SK-N-SH (cell line): ENCODE measurements at regions not wholly inside any gene's neighbourhood (a gene's known extent, or its start where the extent isn't known, plus 50 kb on each side); places are given as distances from the start of the nearest gene placed in this dataset.

Experiments
- CTCF ChIA-PET: fragments of 300-600, 350-600 bp; formaldehyde crosslinking; extraction: SDS; loops from one replicate; lab custom pipeline; 2021; lab: Yijun Ruan, JAX
- POLR2A ChIA-PET: fragments of 350-600 bp; sonication (Branson Sonifier 250); formaldehyde crosslinking; extraction: SDS; loops from one replicate; lab custom pipeline; 2020; ENCODE audit warnings: antibody characterized with exemption, inconsistent platforms; lab: Yijun Ruan, JAX
- DNase-seq: peaks from one replicate; pipeline ENCODE4 v3.0.0; 2012
- H2AFZ ChIP-seq: fragments of 200-600 bp; sonication (generic); 2 replicates; pipeline ENCODE4 v1.8.1; 2016; ENCODE audit warnings: antibody characterized with exemption, mild to moderate bottlenecking, low read depth
- H3F3A ChIP-seq: fragments of 200-600 bp; sonication (generic); replicated peaks from 2 replicates; pipeline ENCODE3; 2016; ENCODE audit warnings: antibody characterized with exemption, mild to moderate bottlenecking; ENCODE audit not compliant: insufficient read depth
- H3K27ac ChIP-seq, 2 experiments: fragments of 200-500 bp in 1 of 2; fragments of 200-600 bp in 1 of 2; sonication (Bioruptor generic) in 1 of 2; sonication (generic), shearing (Covaris generic) in 1 of 2; 2 replicates each; pipeline versions ENCODE4 v1.5.1 to v1.6.1; 2014 to 2016; ENCODE audit warnings: low read depth in 2 of 2, inconsistent platforms in 1 of 2, low read length in 1 of 2, mild to moderate bottlenecking in 1 of 2, mixed read lengths in 1 of 2
- H3K27me3 ChIP-seq: fragments of 200-600 bp; sonication (generic), shearing (Covaris generic); 2 replicates; pipeline ENCODE4 v1.6.1; 2016; ENCODE audit warnings: mixed run types; ENCODE audit not compliant: insufficient read depth
- H3K36me3 ChIP-seq, 2 experiments: fragments of 200-500 bp in 1 of 2; fragments of 200-600 bp in 1 of 2; sonication (Bioruptor generic) in 1 of 2; sonication (generic) in 1 of 2; replicated peaks in 1 of 2; 2 replicates each; pipeline versions ENCODE3 to v1.5.1; 2014 to 2016; ENCODE audit warnings: low read length in 1 of 2, mild to moderate bottlenecking in 1 of 2; ENCODE audit not compliant: insufficient read depth in 2 of 2, control insufficient read depth in 1 of 2
- H3K4me1 ChIP-seq, 2 experiments: fragments of 200-500 bp in 1 of 2; fragments of 200-600 bp in 1 of 2; sonication (Bioruptor generic) in 1 of 2; sonication (generic), shearing (Covaris generic) in 1 of 2; 2 replicates each; pipeline versions ENCODE4 v1.5.1 to v1.6.1; 2014 to 2016; ENCODE audit warnings: low read depth in 1 of 2, low read length in 1 of 2, mixed run types in 1 of 2; ENCODE audit not compliant: insufficient read depth in 2 of 2, control insufficient read depth in 1 of 2
- H3K4me2 ChIP-seq: fragments of 200-600 bp; sonication (generic), shearing (Covaris generic); 2 replicates; pipeline ENCODE4 v1.6.1; 2017; ENCODE audit warnings: mixed run types
- H3K4me3 ChIP-seq, 2 experiments: fragments of 200-500 bp in 1 of 2; fragments of 200-600 bp in 1 of 2; sonication (Bioruptor generic) in 1 of 2; sonication (generic), shearing (Covaris generic) in 1 of 2; 2 replicates each; pipeline versions ENCODE4 v1.5.1 to v1.8.1; 2014 to 2016; ENCODE audit warnings: low read depth in 2 of 2, inconsistent platforms in 1 of 2, low read length in 1 of 2, mild to moderate bottlenecking in 1 of 2, mixed read lengths in 1 of 2, moderate library complexity in 1 of 2
- H3K79me2 ChIP-seq: fragments of 200-600 bp; sonication (generic); 2 replicates; pipeline ENCODE4 v1.8.1; 2017; ENCODE audit warnings: mild to moderate bottlenecking; ENCODE audit not compliant: insufficient read depth
- H3K9ac ChIP-seq: fragments of 200-600 bp; sonication (generic); 2 replicates; pipeline ENCODE4 v1.6.1; 2017; ENCODE audit warnings: mixed run types
- H3K9me2 ChIP-seq: fragments of 200-600 bp; sonication (generic); 2 replicates; pipeline ENCODE4 v1.6.1; 2017; ENCODE audit warnings: mixed run types
- H3K9me3 ChIP-seq: fragments of 200-600 bp; sonication (generic); 2 replicates; pipeline ENCODE4 v1.6.1; 2017; ENCODE audit warnings: mixed run types, mild to moderate bottlenecking, moderate library complexity
- H4K20me1 ChIP-seq: fragments of 200-600 bp; sonication (generic); 2 replicates; pipeline ENCODE4 v1.6.1; 2017; ENCODE audit warnings: mild to moderate bottlenecking, mixed run types; ENCODE audit not compliant: insufficient read depth
- FOXJ3 ChIP-seq: sonication (generic); formaldehyde crosslinking; IDR thresholded peaks from 2 replicates; pipeline ENCODE4 v1.5.1; 2020; ENCODE audit warnings: mild to moderate bottlenecking, missing genetic modification reagents
- GABPA ChIP-seq: IDR thresholded peaks from 2 replicates; pipeline ENCODE4 v1.4.0; 2012; ENCODE audit warnings: low read depth, mild to moderate bottlenecking
- GATA2 ChIP-seq: sonication (generic); formaldehyde crosslinking; IDR thresholded peaks from 2 replicates; pipeline ENCODE4 v1.5.0; 2020; ENCODE audit warnings: mild to moderate bottlenecking, missing genetic modification reagents
- MEF2A ChIP-seq: IDR thresholded peaks from 2 replicates; pipeline ENCODE4 v1.4.0; 2012; ENCODE audit warnings: low read depth, borderline replicate concordance
- NFIC ChIP-seq: IDR thresholded peaks from 2 replicates; pipeline ENCODE4 v1.4.0; 2012; ENCODE audit warnings: borderline replicate concordance
- POLR2AphosphoS5 ChIP-seq: IDR thresholded peaks from 2 replicates; pipeline ENCODE4 v1.6.1; 2012; ENCODE audit warnings: low read depth, low read length
- SMC3 ChIP-seq: IDR thresholded peaks from 2 replicates; pipeline ENCODE4 v1.6.1; 2012; ENCODE audit warnings: low read depth, low read length, improper control_type of control experiment
- TAF1 ChIP-seq: IDR thresholded peaks from 2 replicates; pipeline ENCODE4 v1.6.1; 2012; ENCODE audit warnings: low read depth, mild to moderate bottlenecking, low read length, moderate library complexity, borderline replicate concordance
- TEAD4 ChIP-seq: IDR thresholded peaks from 2 replicates; pipeline ENCODE4 v1.4.0; 2012; ENCODE audit warnings: mild to moderate bottlenecking, borderline replicate concordance; ENCODE audit not compliant: insufficient read depth
- WGBS: methylation state at CpG from one replicate; pipeline ENCODE4 v1.1.6; 2017; ENCODE audit warnings: low lambda C conversion rate; 5-methylcytosine and 5-hydroxymethylcytosine counted together
- TF ChIP-seq, protein P1 (sequence below): IDR thresholded peaks from 2 replicates; pipeline ENCODE4 v1.4.0; 2012; ENCODE audit warnings: low read depth, borderline replicate concordance
- TF ChIP-seq, protein P2 (sequence below): fragments of 150-350 bp; IDR thresholded peaks from 2 replicates; pipeline ENCODE4 v1.6.1; 2016; ENCODE audit warnings: mild to moderate bottlenecking, low read depth, low read length
- TF ChIP-seq, protein P3 (sequence below): IDR thresholded peaks from 2 replicates; pipeline ENCODE4 v1.4.0; 2012; ENCODE audit warnings: low read depth, borderline replicate concordance
- TF ChIP-seq, protein P4 (sequence below): IDR thresholded peaks from 2 replicates; pipeline ENCODE4 v1.6.1; 2012; ENCODE audit warnings: mild to moderate bottlenecking, low read depth, low read length, moderate library complexity

DNA sequence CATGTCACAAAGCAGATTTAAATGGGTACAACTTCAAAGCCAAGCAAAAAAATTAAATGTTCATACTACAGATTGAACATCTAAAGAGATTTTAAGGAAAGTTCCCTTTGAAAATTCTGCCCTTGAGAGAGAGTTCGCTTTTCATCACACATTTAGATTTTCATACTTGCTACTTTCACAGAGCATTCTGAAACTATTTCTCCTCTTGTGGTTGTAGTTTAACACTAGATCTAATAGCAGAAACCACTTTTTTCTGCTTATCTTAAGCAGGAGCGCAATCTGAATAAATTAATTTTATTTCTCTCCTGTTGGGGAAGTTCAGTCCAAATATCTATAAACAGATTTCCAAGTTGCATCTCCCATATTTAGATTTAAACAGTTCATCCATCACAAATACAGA, 173.3 kb upstream of the RASA1 start:
- no peaks in the 10 kb centered on the region for H3K9me3 ChIP-seq
- no peaks in the 10 kb centered on the region for H3K27me3 ChIP-seq
- no peaks in the 10 kb centered on the region for H3K36me3 ChIP-seq
- H3K4me3 ChIP-seq, result no peak overlapping the region
- no peak overlapping the region for H3K27ac ChIP-seq
- H3K4me2 ChIP-seq, result no peak overlapping the region
- POLR2A ChIA-PET, result no interaction called here
- H3K9me2 ChIP-seq, result 0 out of 2 replicates have a peak, but pooled peaks cover 3% of the 10 kb centered on the region
- peaks cover 0 to 4% of the 10 kb centered on the region in 2 experiments; a peak in 1 of 4 replicates for H3K4me1 ChIP-seq
- no peak overlapping the region for H3K9ac ChIP-seq
- H2AFZ ChIP-seq, result no peak overlapping the region
- no peaks in the 10 kb centered on the region for H3F3A ChIP-seq
- no peak for TF ChIP-seq NFIC
- TF ChIP-seq, protein P1, sequence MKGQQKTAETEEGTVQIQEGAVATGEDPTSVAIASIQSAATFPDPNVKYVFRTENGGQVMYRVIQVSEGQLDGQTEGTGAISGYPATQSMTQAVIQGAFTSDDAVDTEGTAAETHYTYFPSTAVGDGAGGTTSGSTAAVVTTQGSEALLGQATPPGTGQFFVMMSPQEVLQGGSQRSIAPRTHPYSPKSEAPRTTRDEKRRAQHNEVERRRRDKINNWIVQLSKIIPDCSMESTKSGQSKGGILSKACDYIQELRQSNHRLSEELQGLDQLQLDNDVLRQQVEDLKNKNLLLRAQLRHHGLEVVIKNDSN, result no peak
- no peak for TF ChIP-seq FOXJ3 (CRISPR knock-in tag)
- TF ChIP-seq TEAD4, result no peak
- TF ChIP-seq, protein P2, sequence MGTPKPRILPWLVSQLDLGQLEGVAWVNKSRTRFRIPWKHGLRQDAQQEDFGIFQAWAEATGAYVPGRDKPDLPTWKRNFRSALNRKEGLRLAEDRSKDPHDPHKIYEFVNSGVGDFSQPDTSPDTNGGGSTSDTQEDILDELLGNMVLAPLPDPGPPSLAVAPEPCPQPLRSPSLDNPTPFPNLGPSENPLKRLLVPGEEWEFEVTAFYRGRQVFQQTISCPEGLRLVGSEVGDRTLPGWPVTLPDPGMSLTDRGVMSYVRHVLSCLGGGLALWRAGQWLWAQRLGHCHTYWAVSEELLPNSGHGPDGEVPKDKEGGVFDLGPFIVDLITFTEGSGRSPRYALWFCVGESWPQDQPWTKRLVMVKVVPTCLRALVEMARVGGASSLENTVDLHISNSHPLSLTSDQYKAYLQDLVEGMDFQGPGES, result no peak
- no peak for TF ChIP-seq TAF1
- no peak for TF ChIP-seq GATA2 (CRISPR knock-in tag)
- no peak for TF ChIP-seq POLR2AphosphoS5
- TF ChIP-seq SMC3, result no peak
- no peak for TF ChIP-seq MEF2A
- TF ChIP-seq, protein P3, sequence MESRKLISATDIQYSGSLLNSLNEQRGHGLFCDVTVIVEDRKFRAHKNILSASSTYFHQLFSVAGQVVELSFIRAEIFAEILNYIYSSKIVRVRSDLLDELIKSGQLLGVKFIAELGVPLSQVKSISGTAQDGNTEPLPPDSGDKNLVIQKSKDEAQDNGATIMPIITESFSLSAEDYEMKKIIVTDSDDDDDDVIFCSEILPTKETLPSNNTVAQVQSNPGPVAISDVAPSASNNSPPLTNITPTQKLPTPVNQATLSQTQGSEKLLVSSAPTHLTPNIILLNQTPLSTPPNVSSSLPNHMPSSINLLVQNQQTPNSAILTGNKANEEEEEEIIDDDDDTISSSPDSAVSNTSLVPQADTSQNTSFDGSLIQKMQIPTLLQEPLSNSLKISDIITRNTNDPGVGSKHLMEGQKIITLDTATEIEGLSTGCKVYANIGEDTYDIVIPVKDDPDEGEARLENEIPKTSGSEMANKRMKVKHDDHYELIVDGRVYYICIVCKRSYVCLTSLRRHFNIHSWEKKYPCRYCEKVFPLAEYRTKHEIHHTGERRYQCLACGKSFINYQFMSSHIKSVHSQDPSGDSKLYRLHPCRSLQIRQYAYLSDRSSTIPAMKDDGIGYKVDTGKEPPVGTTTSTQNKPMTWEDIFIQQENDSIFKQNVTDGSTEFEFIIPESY, result no peak
- TF ChIP-seq, all 33 proteins: peak for 0
- CTCF ChIA-PET, result no interaction called here
- no peaks in the 10 kb centered on the region for H4K20me1 ChIP-seq
- DNase-seq, result no peak
- no peaks in the 10 kb centered on the region for H3K79me2 ChIP-seq
- WGBS, result 82% methylated on average over 2 of the region's 2 CpGs

DNA sequence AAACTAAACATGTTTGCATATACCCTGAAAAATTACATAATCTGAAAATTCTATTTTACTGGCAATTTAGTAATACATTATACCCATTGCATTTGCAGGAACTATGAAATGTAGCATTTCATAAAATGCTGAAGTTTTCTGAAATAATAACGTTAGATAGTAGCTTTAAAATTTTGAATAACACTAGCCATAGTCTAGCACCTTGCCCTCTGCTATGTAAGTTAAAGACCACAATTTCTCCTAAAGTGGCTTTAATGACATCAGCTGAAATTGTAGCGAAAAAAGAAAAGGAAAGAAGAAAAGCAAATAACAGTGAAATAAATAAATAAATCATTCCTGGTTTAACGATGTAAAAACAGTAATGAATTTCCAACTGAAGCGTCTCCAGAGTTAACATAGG, 172.8 kb upstream of the RASA1 start:
- no peak overlapping the region for H3K4me3 ChIP-seq
- H4K20me1 ChIP-seq, result no peaks in the 10 kb centered on the region
- CTCF ChIA-PET, result no interaction called here
- no peaks in the 10 kb centered on the region for H3K27me3 ChIP-seq
- no peaks in the 10 kb centered on the region for H3K36me3 ChIP-seq
- peaks cover 0 to 9% of the 10 kb centered on the region in 2 experiments; a peak in 1 of 4 replicates for H3K4me1 ChIP-seq
- 52% methylated on average over 4 of the region's 4 CpGs for WGBS
- H3K9me3 ChIP-seq, result no peaks in the 10 kb centered on the region
- H3K79me2 ChIP-seq, result no peaks in the 10 kb centered on the region
- no peak overlapping the region for H3K9ac ChIP-seq
- TF ChIP-seq GABPA, result no peak
- TF ChIP-seq, protein P3, result no peak
- TF ChIP-seq, protein P4, sequence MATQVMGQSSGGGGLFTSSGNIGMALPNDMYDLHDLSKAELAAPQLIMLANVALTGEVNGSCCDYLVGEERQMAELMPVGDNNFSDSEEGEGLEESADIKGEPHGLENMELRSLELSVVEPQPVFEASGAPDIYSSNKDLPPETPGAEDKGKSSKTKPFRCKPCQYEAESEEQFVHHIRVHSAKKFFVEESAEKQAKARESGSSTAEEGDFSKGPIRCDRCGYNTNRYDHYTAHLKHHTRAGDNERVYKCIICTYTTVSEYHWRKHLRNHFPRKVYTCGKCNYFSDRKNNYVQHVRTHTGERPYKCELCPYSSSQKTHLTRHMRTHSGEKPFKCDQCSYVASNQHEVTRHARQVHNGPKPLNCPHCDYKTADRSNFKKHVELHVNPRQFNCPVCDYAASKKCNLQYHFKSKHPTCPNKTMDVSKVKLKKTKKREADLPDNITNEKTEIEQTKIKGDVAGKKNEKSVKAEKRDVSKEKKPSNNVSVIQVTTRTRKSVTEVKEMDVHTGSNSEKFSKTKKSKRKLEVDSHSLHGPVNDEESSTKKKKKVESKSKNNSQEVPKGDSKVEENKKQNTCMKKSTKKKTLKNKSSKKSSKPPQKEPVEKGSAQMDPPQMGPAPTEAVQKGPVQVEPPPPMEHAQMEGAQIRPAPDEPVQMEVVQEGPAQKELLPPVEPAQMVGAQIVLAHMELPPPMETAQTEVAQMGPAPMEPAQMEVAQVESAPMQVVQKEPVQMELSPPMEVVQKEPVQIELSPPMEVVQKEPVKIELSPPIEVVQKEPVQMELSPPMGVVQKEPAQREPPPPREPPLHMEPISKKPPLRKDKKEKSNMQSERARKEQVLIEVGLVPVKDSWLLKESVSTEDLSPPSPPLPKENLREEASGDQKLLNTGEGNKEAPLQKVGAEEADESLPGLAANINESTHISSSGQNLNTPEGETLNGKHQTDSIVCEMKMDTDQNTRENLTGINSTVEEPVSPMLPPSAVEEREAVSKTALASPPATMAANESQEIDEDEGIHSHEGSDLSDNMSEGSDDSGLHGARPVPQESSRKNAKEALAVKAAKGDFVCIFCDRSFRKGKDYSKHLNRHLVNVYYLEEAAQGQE, result no peak
- no peak for TF ChIP-seq POLR2AphosphoS5
- TF ChIP-seq FOXJ3 (CRISPR knock-in tag), result no peak
- no peak overlapping the region for H3K27ac ChIP-seq
- no peaks in the 10 kb centered on the region for H3F3A ChIP-seq
- H2AFZ ChIP-seq, result no peak overlapping the region
- POLR2A ChIA-PET, result no interaction called here
- no peak overlapping the region for H3K4me2 ChIP-seq
- no peak for DNase-seq
- 0 out of 2 replicates have a peak, but pooled peaks cover 3% of the 10 kb centered on the region for H3K9me2 ChIP-seq
